Central memory CD8-positive, alpha-beta T cell (primary cell): ENCODE measurements at regions not wholly inside any gene's neighbourhood (a gene's known extent, or its start where the extent isn't known, plus 50 kb on each side); places are given as distances from the start of the nearest gene placed in this dataset.

Experiments
- ATAC-seq: fragments of 150-1000 bp; cut with Tn5 transposase; replicated peaks from 2 replicates; pipeline ENCODE4 v1.10.0; 2022; ENCODE audit warnings: mild to moderate bottlenecking, moderate FRiP score, moderate number of reproducible peaks; ENCODE audit not compliant: poor library complexity, severe bottlenecking; ENCODE audit errors: extremely low read depth
- DNase-seq, 2 donors: peaks; one replicate each; pipeline ENCODE4 v3.0.0; 2021; ENCODE audit warnings: low spot score in 2 of 2
- H3K27ac Mint-ChIP-seq: one replicate; pipeline ENCODE4 v1.8.0; 2022; ENCODE audit warnings: low read depth, mild to moderate bottlenecking, moderate library complexity, mixed read lengths
- H3K27me3 Mint-ChIP-seq: one replicate; pipeline ENCODE4 v1.8.0; 2022; ENCODE audit warnings: mixed read lengths
- H3K36me3 Mint-ChIP-seq: one replicate; pipeline ENCODE4 v1.8.0; 2022; ENCODE audit warnings: mild to moderate bottlenecking, moderate library complexity, mixed read lengths; ENCODE audit not compliant: insufficient read depth
- H3K4me1 Mint-ChIP-seq: one replicate; pipeline ENCODE4 v1.8.0; 2022; ENCODE audit warnings: mixed read lengths
- H3K4me3 Mint-ChIP-seq: one replicate; pipeline ENCODE4 v1.8.0; 2022; ENCODE audit warnings: mild to moderate bottlenecking, moderate library complexity, mixed read lengths
- H3K9me3 Mint-ChIP-seq: one replicate; pipeline ENCODE4 v1.8.0; 2022; ENCODE audit warnings: mixed read lengths

GRCh38 chr4:65868096-65868824, 198.0 kb upstream of the EPHA5 start:
- H3K4me1 Mint-ChIP-seq = no peaks in the 10 kb centered on the region
- no peak for ATAC-seq

GRCh38 chr4:65865489-65865888, 195.2 kb upstream of the EPHA5 start:
- H3K4me3 Mint-ChIP-seq = no peak overlapping the region

More at GRCh38 chr4:65868096-65868824, 198.0 kb upstream of the EPHA5 start:
- no peaks in the 10 kb centered on the region for H3K27me3 Mint-ChIP-seq
- no peak overlapping the region for H3K27ac Mint-ChIP-seq
- H3K9me3 Mint-ChIP-seq = peaks cover 17% of the 10 kb centered on the region
- H3K36me3 Mint-ChIP-seq = peaks cover 1% of the 10 kb centered on the region
- no peak for DNase-seq
- H3K4me3 Mint-ChIP-seq = no peak overlapping the region

GRCh38 chr4:65861993-65862392, 191.7 kb upstream of the EPHA5 start:
- Mint-ChIP-seq H3K27ac (no peak overlapping the region), H3K36me3 (no peaks in the 10 kb centered on the region), H3K27me3 (no peaks in the 10 kb centered on the region), H3K4me1 (no peaks in the 10 kb centered on the region), H3K9me3 (peaks cover 16% of the 10 kb centered on the region), H3K4me3 (no peak overlapping the region)
- ATAC-seq (no peak), DNase-seq (no peak)

More at GRCh38 chr4:65865489-65865888, 195.2 kb upstream of the EPHA5 start:
- no peak for ATAC-seq
- Mint-ChIP-seq H3K9me3 (peaks cover 22% of the 10 kb centered on the region), H3K36me3 (peaks cover 1% of the 10 kb centered on the region), H3K4me1 (no peaks in the 10 kb centered on the region), H3K27ac (no peak overlapping the region), H3K27me3 (no peaks in the 10 kb centered on the region)
- no peak for DNase-seq

GRCh38 chr4:65845199-65845773, 175.0 kb upstream of the EPHA5 start:
- Mint-ChIP-seq H3K4me1 (no peaks in the 10 kb centered on the region), H3K36me3 (no peaks in the 10 kb centered on the region), H3K27ac (no peak overlapping the region), H3K9me3 (peaks cover 15% of the 10 kb centered on the region), H3K4me3 (no peak overlapping the region), H3K27me3 (no peaks in the 10 kb centered on the region)
- ATAC-seq = no peak
- DNase-seq = no peak

- no peaks in the 10 kb centered on the region for H3K4me1 Mint-ChIP-seq
- no peaks in the 10 kb centered on the region for H3K27me3 Mint-ChIP-seq
- H3K36me3 Mint-ChIP-seq = no peaks in the 10 kb centered on the region
- DNase-seq = no peak
- no peak for ATAC-seq
- H3K9me3 Mint-ChIP-seq = peaks cover 9% of the 10 kb centered on the region
- H3K27ac Mint-ChIP-seq = no peak overlapping the region
- no peak overlapping the region for H3K4me3 Mint-ChIP-seq
These were observed 169.1 kb upstream of the EPHA5 start for GRCh38 chr4:65839164-65839931.

- Mint-ChIP-seq H3K4me1 (no peaks in the 10 kb centered on the region), H3K27ac (no peak overlapping the region), H3K36me3 (no peaks in the 10 kb centered on the region), H3K27me3 (no peaks in the 10 kb centered on the region), H3K4me3 (no peak overlapping the region), H3K9me3 (peaks cover 9% of the 10 kb centered on the region)
- ATAC-seq = no peak
- DNase-seq = no peak
These were observed 164.4 kb upstream of the EPHA5 start for GRCh38 chr4:65834707-65835106.

- H3K27me3 Mint-ChIP-seq = no peaks in the 10 kb centered on the region
- ATAC-seq (no peak), DNase-seq (no peak)
- H3K27ac Mint-ChIP-seq = no peak overlapping the region
- H3K4me3 Mint-ChIP-seq = no peak overlapping the region
- H3K36me3 Mint-ChIP-seq = no peaks in the 10 kb centered on the region
- H3K9me3 Mint-ChIP-seq = peaks cover 22% of the 10 kb centered on the region
- H3K4me1 Mint-ChIP-seq = no peaks in the 10 kb centered on the region
These were observed 161.5 kb upstream of the EPHA5 start for GRCh38 chr4:65831828-65832227.

- no peaks in the 10 kb centered on the region for H3K27me3 Mint-ChIP-seq
- DNase-seq (no peak), ATAC-seq (no peak)
- H3K9me3 Mint-ChIP-seq = peaks cover 24% of the 10 kb centered on the region
- H3K27ac Mint-ChIP-seq = no peak overlapping the region
- no peaks in the 10 kb centered on the region for H3K4me1 Mint-ChIP-seq
- no peak overlapping the region for H3K4me3 Mint-ChIP-seq
- H3K36me3 Mint-ChIP-seq = no peaks in the 10 kb centered on the region
These were observed 154.9 kb upstream of the EPHA5 start for GRCh38 chr4:65825116-65825753.

- DNase-seq (no peak), ATAC-seq (no peak)
- no peak overlapping the region for H3K27ac Mint-ChIP-seq
- H3K4me3 Mint-ChIP-seq = no peak overlapping the region
- H3K9me3 Mint-ChIP-seq = peaks cover 21% of the 10 kb centered on the region
- H3K36me3 Mint-ChIP-seq = no peaks in the 10 kb centered on the region
- H3K4me1 Mint-ChIP-seq = no peaks in the 10 kb centered on the region
- no peaks in the 10 kb centered on the region for H3K27me3 Mint-ChIP-seq
These were observed 148.9 kb upstream of the EPHA5 start for GRCh38 chr4:65819192-65819591.

GRCh38 chr4:65805936-65806335, 135.6 kb upstream of the EPHA5 start:
- H3K4me1 Mint-ChIP-seq = no peaks in the 10 kb centered on the region
- ATAC-seq (no peak), DNase-seq (no peak)

GRCh38 chr4:65799513-65799912, 129.2 kb upstream of the EPHA5 start:
- H3K27me3 Mint-ChIP-seq = no peaks in the 10 kb centered on the region
- H3K27ac Mint-ChIP-seq = no peak overlapping the region
- H3K4me1 Mint-ChIP-seq = no peaks in the 10 kb centered on the region
- H3K4me3 Mint-ChIP-seq = no peak overlapping the region
- no peaks in the 10 kb centered on the region for H3K36me3 Mint-ChIP-seq
- no peak for ATAC-seq
- DNase-seq = no peak
- peaks cover 30% of the 10 kb centered on the region for H3K9me3 Mint-ChIP-seq

More at GRCh38 chr4:65805936-65806335, 135.6 kb upstream of the EPHA5 start:
- H3K36me3 Mint-ChIP-seq = no peaks in the 10 kb centered on the region
- H3K9me3 Mint-ChIP-seq = peaks cover 31% of the 10 kb centered on the region
- no peak overlapping the region for H3K27ac Mint-ChIP-seq
- no peaks in the 10 kb centered on the region for H3K27me3 Mint-ChIP-seq
- H3K4me3 Mint-ChIP-seq = no peak overlapping the region

GRCh38 chr4:65798498-65799127, 128.3 kb upstream of the EPHA5 start:
- ATAC-seq = no peak
- H3K4me1 Mint-ChIP-seq = no peaks in the 10 kb centered on the region
- DNase-seq = no peak

More at GRCh38 chr4:65798498-65799127, 128.3 kb upstream of the EPHA5 start:
- Mint-ChIP-seq H3K27ac (no peak overlapping the region), H3K4me3 (no peak overlapping the region), H3K27me3 (no peaks in the 10 kb centered on the region), H3K36me3 (no peaks in the 10 kb centered on the region), H3K9me3 (peaks cover 32% of the 10 kb centered on the region)
